IMR-90 (cell line): ENCODE measurements at regions not wholly inside any gene's neighbourhood (a gene's known extent, or its start where the extent isn't known, plus 50 kb on each side); places are given as distances from the start of the nearest gene placed in this dataset.

Source experiments
- ATAC-seq: fragments of 200-7000 bp; cut with Tn5 transposase; 2 replicates; pipeline ENCODE4 v1.9.1; 2020; ENCODE audit warnings: low read depth, mild to moderate bottlenecking, moderate library complexity
- BruUV-seq: library from RNA; stranded (reverse); fragments of 400-500 nt; replicated peaks from 2 replicates; lab custom pipeline; 2021; lab: Mats Ljungman, UMichigan
- CTCF ChIA-PET: fragments of 300-600 bp; formaldehyde crosslinking; extraction: SDS; loops from one replicate; lab custom pipeline; 2021; ENCODE audit warnings: antibody characterized with exemption; lab: Yijun Ruan, JAX
- POLR2A ChIA-PET: fragments of 300-600 bp; sonication (Branson Sonifier 250); formaldehyde crosslinking; loops from one replicate; lab custom pipeline; 2022; ENCODE audit warnings: antibody characterized with exemption; ENCODE audit not compliant: unreplicated experiment; lab: Charles Lee
- DNase-seq: peaks from one replicate; pipeline ENCODE4 v3.0.0; 2013
- H2AFZ ChIP-seq: replicated peaks from 2 replicates; pipeline ENCODE3; 2013; ENCODE audit warnings: low read length, mild to moderate bottlenecking; ENCODE audit not compliant: poor library complexity
- H2AK5ac ChIP-seq: 2 replicates; pipeline ENCODE4 v1.6.1; 2013; ENCODE audit warnings: low read depth, low read length, inconsistent platforms
- H2AK9ac ChIP-seq: replicated peaks from 2 replicates; pipeline ENCODE3; 2013; ENCODE audit warnings: mild to moderate bottlenecking, low read depth, low read length, moderate library complexity; ENCODE audit not compliant: poor library complexity
- H2BK120ac ChIP-seq: 2 replicates; pipeline ENCODE4 v1.6.1; 2013; ENCODE audit warnings: low read depth, low read length, inconsistent platforms
- H2BK15ac ChIP-seq: 3 replicates; pipeline ENCODE4 v1.6.1; 2013; ENCODE audit warnings: low read depth, low read length, inconsistent platforms
- H2BK20ac ChIP-seq: 2 replicates; pipeline ENCODE4 v1.6.1; 2013; ENCODE audit warnings: low read depth, mild to moderate bottlenecking, inconsistent platforms, low read length, moderate library complexity
- H2BK5ac ChIP-seq: 2 replicates; pipeline ENCODE4 v1.6.1; 2013; ENCODE audit warnings: mild to moderate bottlenecking, low read depth, low read length, inconsistent platforms; ENCODE audit not compliant: poor library complexity, severe bottlenecking
- H3K14ac ChIP-seq: replicated peaks from 2 replicates; pipeline ENCODE4 v1.6.1; 2013; ENCODE audit warnings: low read depth, low read length, inconsistent platforms
- H3K18ac ChIP-seq: 2 replicates; pipeline ENCODE4 v1.6.1; 2013; ENCODE audit warnings: low read depth, low read length, control low read depth
- H3K23ac ChIP-seq: 2 replicates; pipeline ENCODE4 v1.6.1; 2013; ENCODE audit warnings: low read depth, low read length, inconsistent platforms
- H3K27ac ChIP-seq: 2 replicates; pipeline ENCODE4 v1.5.1; 2013; ENCODE audit warnings: mild to moderate bottlenecking, control low read depth, low read length; ENCODE audit not compliant: insufficient read depth
- H3K27me3 ChIP-seq: 2 replicates; pipeline ENCODE4 v1.6.1; 2013; ENCODE audit warnings: low read length; ENCODE audit not compliant: control insufficient read depth, insufficient read depth
- H3K36me3 ChIP-seq: 2 replicates; pipeline ENCODE4 v1.6.1; 2013; ENCODE audit warnings: low read length, mixed read lengths; ENCODE audit not compliant: control insufficient read depth, insufficient read depth
- H3K4ac ChIP-seq: 2 replicates; pipeline ENCODE4 v1.6.1; 2013; ENCODE audit warnings: low read depth, low read length, inconsistent platforms
- H3K4me1 ChIP-seq: 2 replicates; pipeline ENCODE4 v1.6.1; 2013; ENCODE audit warnings: low read length, mixed read lengths; ENCODE audit not compliant: control insufficient read depth, insufficient read depth
- H3K4me2 ChIP-seq: 2 replicates; pipeline ENCODE4 v1.6.1; 2013; ENCODE audit warnings: low read depth, mild to moderate bottlenecking, control low read depth, low read length, moderate library complexity
- H3K4me3 ChIP-seq: 2 replicates; pipeline ENCODE4 v1.5.1; 2013; ENCODE audit warnings: low read depth, mild to moderate bottlenecking, control low read depth, low read length, moderate library complexity; ENCODE audit not compliant: insufficient read depth
- H3K56ac ChIP-seq: 2 replicates; pipeline ENCODE4 v1.6.1; 2013; ENCODE audit warnings: low read length, inconsistent platforms; ENCODE audit not compliant: insufficient read depth; ENCODE audit errors: extremely low read depth
- H3K79me1 ChIP-seq, 2 experiments: 2 replicates each; pipeline ENCODE4 v1.6.1; 2013; ENCODE audit warnings: low read length in 2 of 2, inconsistent platforms in 1 of 2, low read depth in 1 of 2
- H3K9ac ChIP-seq: 2 replicates; pipeline ENCODE4 v1.6.1; 2013; ENCODE audit warnings: low read depth, low read length, control low read depth
- H3K9me1 ChIP-seq: 2 replicates; pipeline ENCODE4 v1.6.1; 2013; ENCODE audit warnings: low read length, inconsistent platforms; ENCODE audit not compliant: insufficient read depth
- H3K9me3 ChIP-seq: 2 replicates; pipeline ENCODE4 v1.6.1; 2013; ENCODE audit warnings: low read length; ENCODE audit not compliant: control insufficient read depth, insufficient read depth
- H4K20me1 ChIP-seq: 2 replicates; pipeline ENCODE4 v1.6.1; 2013; ENCODE audit warnings: low read length, inconsistent platforms; ENCODE audit not compliant: insufficient read depth
- H4K5ac ChIP-seq: 2 replicates; pipeline ENCODE4 v1.6.1; 2013; ENCODE audit warnings: mild to moderate bottlenecking, low read depth, low read length, control low read depth
- H4K8ac ChIP-seq, 2 experiments: 2 replicates each; pipeline ENCODE4 v1.6.1; 2013; ENCODE audit warnings: low read depth in 2 of 2, low read length in 2 of 2, control low read depth in 1 of 2, inconsistent platforms in 1 of 2
- H4K91ac ChIP-seq: 2 replicates; pipeline ENCODE4 v1.6.1; 2013; ENCODE audit warnings: low read depth, low read length, inconsistent platforms; ENCODE audit not compliant: insufficient read depth
- MAFK ChIP-seq: IDR thresholded peaks from 2 replicates; pipeline ENCODE4 v1.6.1; 2012; ENCODE audit warnings: low read depth, low read length, improper control_type of control experiment
- POLR2A ChIP-seq: IDR thresholded peaks from 2 replicates; pipeline ENCODE4 v1.6.1; 2012; ENCODE audit warnings: mild to moderate bottlenecking, low read depth, low read length
- RAD21 ChIP-seq: IDR thresholded peaks from 2 replicates; pipeline ENCODE4 v1.6.1; 2012; ENCODE audit warnings: low read length, improper control_type of control experiment
- WGBS, 2 experiments: methylation state at CpG; one replicate each; pipeline versions ENCODE4 v1.1.5 to v1.1.7; 2013; ENCODE audit warnings: missing lambda C conversion rate in 2 of 2; ENCODE audit not compliant: insufficient read length in 1 of 2; ENCODE audit errors: extremely low coverage in 2 of 2; 5-methylcytosine and 5-hydroxymethylcytosine counted together
- dilution Hi-C: fragments of 300-500 bp; cut with HindIII; formaldehyde crosslinking; loops from one replicate; pipeline ENCODE4 v1.14.3; 2018; ENCODE audit warnings: low sequenced_read_pairs; ENCODE audit not compliant: unreplicated experiment
- in situ Hi-C: fragments of 300-500 bp; cut with MboI; formaldehyde crosslinking; loops from 3 replicates; pipeline ENCODE4 v1.14.3; 2019; ENCODE audit warnings: low sequenced_read_pairs, inconsistent platforms, mixed read lengths
- intact Hi-C: fragments of 100-400 bp; cut with micrococcal nuclease; formaldehyde crosslinking; loops from 2 replicates; pipeline ENCODE4 v1.10.0; 2022

DNA sequence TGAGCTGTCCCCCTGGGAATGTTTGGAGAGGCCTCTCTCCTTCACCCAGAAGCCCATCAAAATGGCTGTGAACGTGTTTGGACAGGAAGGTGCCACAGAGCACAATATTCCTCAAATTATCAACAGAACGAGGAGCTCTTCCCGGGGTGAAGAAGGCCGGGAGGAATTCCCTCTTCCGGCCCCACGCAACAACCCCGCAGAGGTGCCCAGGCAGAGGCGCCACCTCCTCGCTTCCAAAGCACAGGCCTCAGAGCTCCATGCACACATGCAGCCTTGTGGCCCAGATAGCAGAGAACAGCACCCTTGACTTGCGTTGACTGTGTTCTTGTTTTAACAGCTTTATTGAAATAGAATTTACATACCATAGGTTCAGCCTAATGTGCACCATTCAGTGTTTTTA lies 152.5 kb upstream of the SALL3 start:
- TF ChIP-seq MAFK (no peak), RAD21 (no peak), POLR2A (no peak)
- no peak overlapping the region for H3K14ac ChIP-seq
- H3K56ac ChIP-seq, result no peak overlapping the region
- H3K79me1 ChIP-seq, result no peaks in the 10 kb centered on the region
- H2AK5ac ChIP-seq, result no peak overlapping the region
- peaks cover 64% of the 10 kb centered on the region for H3K9me3 ChIP-seq
- intact Hi-C loops, result no loop called here
- no peaks in the 10 kb centered on the region for H4K20me1 ChIP-seq
- H3K4ac ChIP-seq, result no peak overlapping the region
- no peak overlapping the region for H2AK9ac ChIP-seq
- no peak overlapping the region for H3K18ac ChIP-seq
- H3K9ac ChIP-seq, result no peak overlapping the region
- H4K91ac ChIP-seq, result no peak overlapping the region
- ATAC-seq (no peak), DNase-seq (no peak)
- CTCF ChIA-PET, result no interaction called here
- 64% methylated on average over 8 of the region's 10 CpGs; no CpG with 5 or more reads in 1 of the 2 experiments for WGBS, 2 experiments
- H2BK15ac ChIP-seq, result no peak overlapping the region
- in situ Hi-C loops, result no loop called here
- H3K4me1 ChIP-seq, result no peaks in the 10 kb centered on the region
- no TSS peak for BruUV-seq
- H3K23ac ChIP-seq, result no peak overlapping the region
- no peak overlapping the region for H2BK5ac ChIP-seq
- no peak overlapping the region for H4K8ac ChIP-seq
- no peaks in the 10 kb centered on the region for H3K9me1 ChIP-seq
- no peak overlapping the region for H3K4me3 ChIP-seq
- no peak overlapping the region for H2AFZ ChIP-seq
- H3K27me3 ChIP-seq, result no peaks in the 10 kb centered on the region
- H3K4me2 ChIP-seq, result no peak overlapping the region
- no peak overlapping the region for H2BK20ac ChIP-seq
- no peaks in the 10 kb centered on the region for H3K36me3 ChIP-seq
- no peak overlapping the region for H2BK120ac ChIP-seq
- no peak overlapping the region for H3K27ac ChIP-seq
- POLR2A ChIA-PET, result no interaction called here
- dilution Hi-C loops, result no loop called here
- no peak overlapping the region for H4K5ac ChIP-seq
